PC-9 (cell line): ENCODE measurements at regions not wholly inside any gene's neighbourhood (a gene's known extent, or its start where the extent isn't known, plus 50 kb on each side); places are given as distances from the start of the nearest gene placed in this dataset.

Experiments
- CTCF ChIP-seq: fragments of 200-600 bp; sonication (generic); conservative IDR thresholded peaks from 2 replicates; pipeline ENCODE4 v1.6.1; 2017; ENCODE audit warnings: mixed run types, antibody characterized with exemption, mild to moderate bottlenecking, moderate library complexity
- EZH2 ChIP-seq: fragments of 200-600 bp; sonication (generic); IDR thresholded peaks from 2 replicates; pipeline ENCODE4 v1.8.0; 2017; ENCODE audit warnings: antibody characterized with exemption, low read depth

- TF ChIP-seq CTCF (no peak), EZH2 (no peak)
Observed at GRCh38 chr6:137744877-137745276, 122.2 kb upstream of the TNFAIP3 start.
